K562 (cell line): ENCODE measurements at regions not wholly inside any gene's neighbourhood (a gene's known extent, or its start where the extent isn't known, plus 50 kb on each side); places are given as distances from the start of the nearest gene placed in this dataset.

Experiments used
- ATAC-seq: fragments of 200-7000 bp; cut with Tn5 transposase; 3 replicates; pipeline ENCODE4 v1.9.1; 2020; ENCODE audit warnings: moderate library complexity
- BruUV-seq: library from RNA; stranded (reverse); fragments of 400-500 nt; replicated peaks from 2 replicates; lab custom pipeline; 2021; lab: Mats Ljungman, UMichigan
- CTCF ChIA-PET: fragments of 300-600 bp; formaldehyde crosslinking; extraction: SDS; loops from one replicate; lab custom pipeline; 2021; ENCODE audit warnings: low intra/inter-chr PET ratio; lab: Yijun Ruan, JAX
- POLR2A ChIA-PET: fragments of 300-600, 350-650 bp; sonication (Branson Sonifier 250); formaldehyde crosslinking; extraction: SDS; loops from one replicate; lab custom pipeline; 2021; ENCODE audit warnings: antibody characterized with exemption, inconsistent platforms; lab: Yijun Ruan, JAX
- DNase-seq, 4 experiments: peaks; one replicate each; pipeline versions ENCODE4 v3.0.0 to v3.0.0-alpha.2; 2011 to 2018; ENCODE audit warnings: low spot score in 3 of 4, mixed read lengths in 3 of 4; ENCODE audit errors: extremely low read depth in 1 of 4
- FAIRE-seq: peaks from 2 replicates; lab custom pipeline; 2011; peaks lifted over from hg19 to GRCh38; lab: Jason Lieb, UNC
- H2AFZ ChIP-seq: 2 replicates; pipeline ENCODE4 v1.6.0; 2011; ENCODE audit warnings: low read depth, low read length, control low read depth, inconsistent platforms
- H3K27ac ChIP-seq: fragments of 200-600 bp; 3 replicates; pipeline ENCODE4 v1.8.0; 2011; ENCODE audit warnings: low read depth, mild to moderate bottlenecking, control low read depth, inconsistent platforms, low read length, moderate library complexity, mixed read lengths; ENCODE audit errors: extremely low read depth
- H3K27me3 ChIP-seq, 2 experiments: fragments of 300-600 bp in 1 of 2; 2 replicates in 1 of 2; 3 replicates in 1 of 2; pipeline versions ENCODE4 v1.6.0 to v1.8.0; 2011; ENCODE audit warnings: inconsistent platforms in 2 of 2, low read length in 2 of 2, mild to moderate bottlenecking in 1 of 2, mixed read lengths in 1 of 2, moderate library complexity in 1 of 2; ENCODE audit not compliant: control insufficient read depth in 2 of 2, insufficient read depth in 2 of 2
- H3K36me3 ChIP-seq: fragments of 300-600 bp; 3 replicates; pipeline ENCODE4 v1.8.0; 2011; ENCODE audit warnings: mild to moderate bottlenecking, low read length, inconsistent platforms; ENCODE audit not compliant: control insufficient read depth, insufficient read depth
- H3K4me1 ChIP-seq, 2 experiments: fragments of 200-600 bp in 1 of 2; replicated peaks in 1 of 2; 2 replicates in 1 of 2; 3 replicates in 1 of 2; pipeline versions ENCODE4 v1.5.1 to v1.8.0; 2011; ENCODE audit warnings: inconsistent platforms in 2 of 2, low read length in 2 of 2, mild to moderate bottlenecking in 1 of 2, mixed read lengths in 1 of 2, moderate library complexity in 1 of 2; ENCODE audit not compliant: control insufficient read depth in 2 of 2, insufficient read depth in 2 of 2
- H3K4me2 ChIP-seq: 2 replicates; pipeline ENCODE4 v1.6.1; 2011; ENCODE audit warnings: low read length, control low read depth, inconsistent platforms, mixed read lengths; ENCODE audit not compliant: insufficient read depth
- H3K4me3 ChIP-seq: fragments of 200-600 bp; sonication (generic), shearing (Covaris generic); 2 replicates; pipeline ENCODE4 v1.5.1; 2016; ENCODE audit warnings: control low read depth, inconsistent platforms
- H3K79me2 ChIP-seq: fragments of 200-600 bp; 3 replicates; pipeline ENCODE4 v1.8.0; 2011; ENCODE audit warnings: low read length, inconsistent platforms; ENCODE audit not compliant: control insufficient read depth, insufficient read depth
- H3K9ac ChIP-seq, 2 experiments: 2 replicates each; pipeline versions ENCODE4 v1.6.0 to v1.6.1; 2011; ENCODE audit warnings: low read depth in 2 of 2, low read length in 2 of 2, control low read depth in 1 of 2, inconsistent platforms in 1 of 2, mild to moderate bottlenecking in 1 of 2, mixed read lengths in 1 of 2; ENCODE audit not compliant: insufficient read depth in 1 of 2
- H3K9me1 ChIP-seq: one replicate; pipeline ENCODE4 v1.6.0; 2011; ENCODE audit warnings: inconsistent platforms, mild to moderate bottlenecking, low read length, moderate library complexity; ENCODE audit not compliant: control insufficient read depth, insufficient read depth
- H3K9me3 ChIP-seq: replicated peaks from 2 replicates; pipeline ENCODE4 v1.5.1; 2011; ENCODE audit warnings: low read depth, low read length, inconsistent platforms; ENCODE audit not compliant: control insufficient read depth, insufficient read depth
- H4K20me1 ChIP-seq: replicated peaks from 2 replicates; pipeline ENCODE4 v1.6.1; 2011; ENCODE audit warnings: low read length, inconsistent platforms, mixed read lengths; ENCODE audit not compliant: control insufficient read depth, insufficient read depth
- ATF1 ChIP-seq, 2 experiments: fragments of 450-650 bp in 1 of 2; IDR thresholded peaks; 2 replicates each; pipeline ENCODE4 v1.6.1; 2016; ENCODE audit warnings: missing compliant biosample characterization in 1 of 2, missing genetic modification characterization in 1 of 2
- KLF13 ChIP-seq: fragments of 450-650 bp; IDR thresholded peaks from 2 replicates; pipeline ENCODE4 v1.6.1; 2016; ENCODE audit warnings: missing genetic modification characterization, low read depth, mild to moderate bottlenecking, missing compliant biosample characterization, moderate library complexity, borderline replicate concordance
- MEF2D ChIP-seq: conservative IDR thresholded peaks from 2 replicates; pipeline ENCODE4 v1.6.1; 2016; ENCODE audit warnings: low read depth, missing genetic modification characterization, missing compliant biosample characterization
- NR3C1 ChIP-seq: sonication (generic); formaldehyde crosslinking; IDR thresholded peaks from 2 replicates; pipeline ENCODE4 v1.8.1; 2022; ENCODE audit warnings: missing genetic modification reagents
- RNF2 ChIP-seq: sonication (generic); IDR thresholded peaks from 2 replicates; pipeline ENCODE4 v1.6.1; 2016
- SNIP1 ChIP-seq: fragments of 450-650 bp; IDR thresholded peaks from 2 replicates; pipeline ENCODE4 v1.7.1; 2017; ENCODE audit warnings: low read depth, mild to moderate bottlenecking
- TAF1 ChIP-seq: IDR thresholded peaks from 2 replicates; pipeline ENCODE4 v1.6.1; 2011; ENCODE audit warnings: mild to moderate bottlenecking, low read length, moderate library complexity; ENCODE audit not compliant: insufficient read depth, control insufficient read depth, severe bottlenecking; ENCODE audit errors: extremely low read depth
- TEAD4 ChIP-seq, 2 experiments: sonication (generic) in 1 of 2; formaldehyde crosslinking in 1 of 2; IDR thresholded peaks; 2 replicates each; pipeline versions ENCODE4 v1.6.1 to v1.8.0; 2012 to 2022; ENCODE audit warnings: borderline replicate concordance in 1 of 2, inconsistent platforms in 1 of 2, low read length in 1 of 2, mild to moderate bottlenecking in 1 of 2, missing genetic modification reagents in 1 of 2
- TFAM ChIP-seq: fragments of 250-450 bp; sonication (Bioruptor Pico); conservative IDR thresholded peaks from 2 replicates; pipeline ENCODE4 v1.5.0; 2021; ENCODE audit warnings: mild to moderate bottlenecking, moderate library complexity
- ZNF347 ChIP-seq: fragments of 450-650 bp; formaldehyde crosslinking; IDR thresholded peaks from 2 replicates; pipeline ENCODE4 v1.4.0; 2020; ENCODE audit warnings: low read depth, mild to moderate bottlenecking, moderate library complexity
- ZNF518B ChIP-seq: fragments of 250-450 bp; sonication (Bioruptor Pico); IDR thresholded peaks from 2 replicates; pipeline ENCODE4 v1.5.0; 2021; ENCODE audit warnings: mild to moderate bottlenecking, moderate library complexity
- ZNF764 ChIP-seq: fragments of 250-450 bp; sonication (Bioruptor Pico); IDR thresholded peaks from 2 replicates; pipeline ENCODE4 v1.4.0; 2020; ENCODE audit warnings: low read depth, mild to moderate bottlenecking, moderate library complexity
- WGBS: fragments of 100-300 bp; shearing (Covaris generic); methylation state at CpG from one replicate; pipeline ENCODE4 v1.1.6; 2016; ENCODE audit warnings: low coverage, mixed read lengths; ENCODE audit not compliant: insufficient coverage; ENCODE audit errors: missing lambda C conversion rate; 5-methylcytosine and 5-hydroxymethylcytosine counted together
- in situ Hi-C: fragments of 300-500 bp; cut with MboI; formaldehyde crosslinking; loops from 4 replicates; pipeline ENCODE4 v1.15.0; 2018; ENCODE audit warnings: inconsistent platforms, mixed read lengths
- intact Hi-C: fragments of 100-400 bp; cut with micrococcal nuclease; formaldehyde crosslinking; loops from 2 replicates; pipeline ENCODE4 v1.14.2; 2022

DNA sequence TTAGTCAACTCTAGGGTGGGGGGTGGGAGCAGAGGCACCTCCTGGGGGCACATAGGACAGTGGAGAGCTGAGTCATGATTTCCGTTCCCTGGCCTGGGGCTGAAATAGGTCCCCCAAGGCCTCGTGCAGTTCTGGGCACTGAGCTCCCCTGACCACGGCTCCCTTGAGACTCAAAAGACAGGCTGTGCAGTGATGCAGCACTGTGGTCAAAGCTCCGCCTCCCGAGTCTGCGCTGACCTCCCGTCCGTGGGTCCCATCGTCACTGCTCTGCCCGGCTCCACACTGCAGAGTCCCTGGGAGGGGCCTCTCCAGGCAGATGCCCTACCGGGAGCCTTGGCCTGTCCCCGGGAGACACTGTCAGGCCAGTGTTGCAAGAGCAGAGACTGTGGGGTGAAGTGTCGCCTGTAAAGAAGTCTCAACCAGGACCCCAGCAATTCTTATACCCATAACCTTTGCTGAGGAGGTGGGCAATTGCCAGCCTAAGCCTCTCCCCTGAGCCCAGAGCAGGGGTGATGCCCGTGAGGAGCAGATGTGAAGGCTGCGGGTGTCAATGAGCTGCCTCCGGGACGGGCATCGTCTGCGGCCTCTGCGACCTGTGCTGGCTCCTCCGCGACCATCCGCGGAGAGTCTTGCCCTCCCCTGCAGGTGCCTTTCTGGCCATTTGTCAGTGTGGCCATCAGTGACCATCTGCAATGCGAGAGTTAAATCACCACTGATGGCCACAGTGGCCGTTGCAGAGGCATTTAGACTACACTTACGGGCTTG, 877.3 kb downstream of the BRD1 start (continued):
- no peak for TF ChIP-seq KLF13 (tag)
- TF ChIP-seq TAF1: no peak

DNA sequence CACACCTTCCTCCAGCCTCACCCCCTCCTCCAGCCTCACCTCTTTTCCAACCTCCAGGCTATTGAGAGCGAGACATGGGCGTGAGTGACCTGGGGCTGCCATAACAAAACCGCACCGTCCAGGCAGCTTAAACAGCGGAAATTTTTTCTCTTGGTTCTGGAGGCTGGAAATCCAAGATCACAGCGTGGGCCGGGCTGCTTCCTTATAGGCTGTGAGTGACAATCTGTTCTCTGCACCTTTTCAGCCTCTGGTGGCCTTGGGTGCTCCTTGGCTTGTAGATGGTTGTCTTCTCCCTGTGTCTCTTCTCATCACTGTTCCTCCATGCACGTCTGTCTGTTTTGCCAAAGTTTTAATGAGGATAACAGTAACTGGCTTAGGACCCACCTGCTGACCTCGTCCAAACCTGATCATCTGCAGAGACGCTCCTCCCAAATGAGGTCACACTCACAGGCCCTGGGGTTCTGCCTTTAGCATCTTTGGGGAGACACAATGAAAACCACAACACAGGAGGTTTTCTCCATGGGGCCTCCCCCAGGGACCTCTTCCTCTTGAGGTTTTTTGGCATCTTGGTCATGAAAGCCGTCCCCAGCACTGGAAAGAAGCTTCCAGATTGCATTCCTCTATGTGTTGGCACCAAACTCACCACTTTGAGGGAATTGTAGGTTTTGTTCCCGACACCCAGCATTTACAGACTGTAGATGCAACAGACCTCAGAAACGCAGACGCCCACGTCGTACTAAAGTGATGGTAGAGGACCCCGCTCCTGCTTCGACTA, 878.1 kb downstream of the BRD1 start:
- no peaks in the 10 kb centered on the region for H3K79me2 ChIP-seq
- intact Hi-C loops: no loop called here
- no peak overlapping the region for H3K4me2 ChIP-seq
- CTCF ChIA-PET: no interaction called here
- H4K20me1 ChIP-seq: no peaks in the 10 kb centered on the region
- no peak for FAIRE-seq
- no peak for TF ChIP-seq ZNF764
- TF ChIP-seq TEAD4 (IDR thresholded peaks at IDR 0.05; ENCODE audit: low read length): no peak
- no peak for TF ChIP-seq TEAD4 (CRISPR knock-in tag; IDR thresholded peaks at IDR 0.05; ENCODE audit: borderline replicate concordance)
- no peak for TF ChIP-seq SNIP1
- TF ChIP-seq ATF1 (CRISPR knock-in tag; IDR thresholded peaks at IDR 0.05): no peak
- no peak for TF ChIP-seq ATF1 (tag; IDR thresholded peaks at IDR 0.05)
- no peak for TF ChIP-seq TFAM (CRISPR knock-in tag)
- no peak for TF ChIP-seq MEF2D (tag)
- no peak for TF ChIP-seq RNF2
- no peak for TF ChIP-seq ZNF347 (CRISPR knock-in tag)
- TF ChIP-seq ZNF518B (CRISPR knock-in tag): no peak
- no peak for TF ChIP-seq NR3C1 (CRISPR knock-in tag)
- POLR2A ChIA-PET: no interaction called here
- in situ Hi-C loops: no loop called here
- H3K4me3 ChIP-seq: no peak overlapping the region
- no peak for DNase-seq
- no peak overlapping the region for H2AFZ ChIP-seq
- H3K9me3 ChIP-seq: no peaks in the 10 kb centered on the region
- H3K4me1 ChIP-seq: no peaks in the 10 kb centered on the region
- H3K27ac ChIP-seq: no peak overlapping the region
- no TSS peak for BruUV-seq
- no peak for ATAC-seq
- H3K27me3 ChIP-seq: peaks cover 0 to 9% of the 10 kb centered on the region in 2 experiments; a peak in 1 of 5 replicates
- H3K9ac ChIP-seq: no peak overlapping the region
- under 1% methylated on average over 18 of the region's 18 CpGs for WGBS
- H3K36me3 ChIP-seq: no peaks in the 10 kb centered on the region
- no peaks in the 10 kb centered on the region for H3K9me1 ChIP-seq
